ENCODE measurements at regions not wholly inside any gene's neighbourhood (a gene's known extent, or its start where the extent isn't known, plus 50 kb on each side); places are given as distances from the start of the nearest gene placed in this dataset.
A peak's percentile ranks its signal among the peaks of the same experiment; 100 is the strongest.
"Not testable (repeated sequence)": the region's sequence is repeated elsewhere in the genome, so short reads cannot be mapped to it uniquely, and the experiment has no call there.

DNA sequence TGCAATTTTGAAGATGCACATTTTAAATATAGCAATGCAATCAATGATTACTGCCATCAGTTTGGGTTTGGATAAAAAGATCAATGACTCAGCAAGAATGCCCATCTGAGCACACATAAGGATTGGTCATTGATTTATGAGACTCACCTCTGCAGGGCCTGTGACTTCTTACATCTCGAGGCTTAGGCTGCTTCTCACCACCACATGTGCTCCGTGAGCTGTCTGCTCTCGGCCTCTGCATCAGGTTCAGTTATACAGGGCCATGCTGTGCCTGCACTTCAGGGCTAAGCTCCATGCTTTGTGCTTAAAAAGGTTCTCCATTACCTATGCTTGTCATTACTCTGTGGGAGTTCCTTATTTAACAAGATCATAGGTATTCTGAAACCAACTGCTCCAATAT, 887.5 kb downstream of the DIPK2A start:
- DNase-seq, result no peak

DNA sequence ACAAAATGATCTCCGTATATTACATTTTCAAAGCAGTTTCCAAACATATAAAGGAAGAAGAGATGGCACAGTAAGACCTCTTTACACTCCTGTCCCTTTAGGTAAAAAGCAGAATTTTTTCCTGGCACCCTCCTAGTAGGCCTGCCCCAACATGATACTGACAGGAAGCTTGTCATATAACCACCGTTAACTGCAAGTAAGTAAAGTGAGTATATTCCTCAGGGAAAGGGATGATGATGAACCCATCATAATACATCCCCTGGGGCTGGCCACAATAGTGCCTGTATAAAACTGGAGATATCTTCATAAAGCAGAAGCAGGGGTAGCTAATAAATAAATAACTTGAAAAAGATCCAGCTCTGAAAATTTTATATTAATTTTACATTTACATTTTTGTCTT, 893.0 kb downstream of the DIPK2A start:
- DNase-seq, result no peak

DNA sequence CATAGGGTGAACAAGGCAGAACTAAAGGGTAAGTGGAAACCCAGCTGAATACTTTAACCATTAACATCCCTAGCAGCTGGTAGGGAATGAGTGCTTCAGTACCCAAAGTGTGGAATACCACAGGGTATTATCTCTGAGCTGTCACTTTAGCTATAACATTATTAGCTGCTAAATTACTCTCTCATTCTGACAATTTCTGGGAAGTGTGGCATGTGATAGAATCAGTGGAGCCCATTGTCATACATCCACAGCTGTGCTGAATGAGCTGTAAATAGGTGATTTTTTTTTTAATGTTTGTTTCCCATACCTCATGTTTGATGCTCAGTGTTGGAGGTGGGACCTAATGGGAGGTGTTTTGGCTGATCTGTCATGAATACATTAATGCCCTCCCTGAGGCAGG, 894.3 kb downstream of the DIPK2A start:
- DNase-seq, result no peak

DNA sequence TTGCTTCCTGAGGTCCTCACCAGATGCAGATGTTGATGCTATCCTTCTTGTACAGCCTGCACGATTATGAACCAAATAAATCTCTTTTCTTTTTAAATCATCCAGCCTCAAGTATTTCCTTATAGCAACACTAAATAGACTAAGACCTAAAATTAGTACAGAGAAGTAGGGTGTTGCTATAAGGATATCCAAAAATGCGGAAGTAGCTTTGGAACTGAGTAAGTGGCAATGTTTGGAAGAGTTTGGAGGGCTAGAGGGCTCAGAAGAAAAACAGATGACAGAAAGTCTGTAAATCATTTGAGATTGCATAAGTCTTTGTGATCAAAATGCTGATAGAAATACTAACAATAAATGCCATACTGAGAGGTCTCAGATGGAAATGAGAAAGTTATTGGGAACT, 894.9 kb downstream of the DIPK2A start:
- peak; percentile 53 for DNase-seq

DNA sequence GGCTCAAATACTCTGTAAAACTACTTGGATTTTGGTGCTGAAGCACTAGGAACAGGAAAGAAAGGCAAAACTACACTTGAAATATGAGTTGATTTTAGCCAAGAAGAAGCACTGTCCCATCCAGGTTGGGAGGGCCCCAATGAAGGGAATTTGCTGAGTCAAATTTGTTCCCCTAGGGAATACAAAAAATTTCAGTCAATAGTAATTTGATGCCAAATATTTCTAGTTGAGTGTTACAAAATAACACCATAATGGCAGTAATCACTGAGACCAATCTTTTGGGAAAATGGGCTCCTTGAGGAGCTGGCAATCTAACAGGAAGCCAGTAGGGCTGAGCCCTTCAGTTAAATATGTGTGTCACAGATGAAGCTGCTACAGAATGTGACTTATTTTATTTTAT, 896.9 kb downstream of the DIPK2A start:
- no peak for DNase-seq

DNA sequence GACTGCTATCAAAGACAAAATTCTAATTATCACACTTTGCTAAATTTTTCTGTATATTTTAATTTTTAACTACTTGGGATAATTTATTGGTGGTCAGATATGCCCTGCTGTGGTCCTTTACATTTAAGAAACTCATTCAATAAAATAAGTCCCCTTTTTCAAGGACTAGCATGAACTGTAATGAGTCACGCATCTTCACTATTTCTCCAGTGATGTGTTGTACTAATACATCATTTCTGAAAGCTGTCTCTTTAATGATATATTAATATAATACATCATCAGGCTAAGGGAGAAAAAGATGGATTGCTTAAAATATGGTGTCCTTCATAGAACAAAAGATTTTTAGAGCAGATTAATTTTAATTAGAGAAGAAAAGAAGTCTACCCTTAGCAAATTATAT, 901.4 kb downstream of the DIPK2A start:
- DNase-seq, result no peak

DNA sequence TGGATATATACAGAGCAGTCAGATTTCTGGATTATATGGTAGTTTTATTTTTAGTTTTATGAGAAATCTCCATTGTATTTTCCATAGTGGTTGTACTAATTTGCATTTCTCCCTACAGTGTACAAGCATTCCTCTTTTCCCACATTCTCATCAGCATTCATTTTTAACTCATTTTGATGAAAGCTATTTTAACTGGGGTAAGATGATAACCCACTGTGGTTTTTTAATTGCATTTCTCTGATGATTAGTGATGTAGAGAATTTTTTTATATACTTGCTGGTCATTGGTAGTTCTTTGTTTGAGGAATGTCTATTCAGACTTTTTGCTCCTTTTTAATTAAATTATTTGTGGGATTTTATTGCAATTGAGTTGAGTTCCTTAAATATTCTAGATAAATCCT, 903.6 kb downstream of the DIPK2A start:
- no peak for DNase-seq

DNA sequence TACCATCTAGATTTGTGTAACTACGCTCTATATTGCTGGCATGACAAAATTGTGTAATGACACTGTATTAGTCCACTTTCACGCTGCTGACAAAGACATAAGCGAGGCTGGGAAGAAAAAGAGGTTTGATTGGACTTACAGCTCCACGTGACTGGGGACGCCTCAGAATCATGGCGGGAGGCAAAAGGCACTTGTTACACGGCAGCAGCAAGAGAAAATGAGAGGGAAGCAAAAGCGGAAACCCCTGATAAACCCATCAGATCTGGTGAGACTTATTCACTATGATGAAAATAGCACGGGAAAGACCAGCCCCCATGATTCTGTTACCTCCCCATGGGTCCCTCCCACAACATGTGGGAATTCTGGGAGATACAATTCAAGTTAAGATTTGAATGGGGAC, 905.7 kb downstream of the DIPK2A start:
- DNase-seq, result no peak

DNA sequence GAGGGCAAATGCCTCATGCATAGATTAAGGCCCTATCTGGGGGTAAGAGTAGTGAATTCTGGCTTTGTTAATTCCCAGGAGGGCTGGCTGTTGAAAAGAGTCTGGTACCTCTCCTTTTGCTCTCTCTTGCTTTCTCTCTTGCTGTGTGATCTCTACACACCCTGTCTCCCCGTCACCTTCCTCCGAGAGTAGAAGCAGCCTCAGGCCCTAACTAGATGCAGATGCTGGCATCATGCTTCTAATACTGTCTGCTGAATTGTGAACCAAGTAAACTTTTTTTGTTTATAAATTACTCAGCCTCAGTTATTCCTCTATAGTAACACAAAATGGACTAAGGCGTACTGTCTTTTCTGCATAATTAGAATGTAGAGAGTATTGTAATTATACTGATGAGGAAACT, 908.1 kb downstream of the DIPK2A start:
- DNase-seq, result no peak

DNA sequence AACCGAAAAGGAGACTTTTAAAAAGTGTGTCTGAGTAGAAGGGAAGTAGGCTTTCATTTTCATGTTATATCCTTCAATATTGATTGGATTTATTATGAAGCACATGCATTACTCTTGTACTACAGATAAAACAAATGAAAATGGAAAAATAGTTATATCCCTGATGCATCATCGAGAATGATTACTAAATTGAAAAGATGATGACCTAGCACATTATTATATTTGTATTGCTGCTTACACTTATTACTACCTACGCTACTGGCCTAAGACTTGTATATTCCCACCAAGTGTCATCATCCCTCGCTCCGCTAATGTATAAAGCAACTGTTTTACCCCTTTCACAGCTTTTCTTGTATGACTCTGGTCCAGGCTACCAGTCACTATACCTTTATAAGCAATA, 922.4 kb downstream of the DIPK2A start:
- no peak for DNase-seq

DNA sequence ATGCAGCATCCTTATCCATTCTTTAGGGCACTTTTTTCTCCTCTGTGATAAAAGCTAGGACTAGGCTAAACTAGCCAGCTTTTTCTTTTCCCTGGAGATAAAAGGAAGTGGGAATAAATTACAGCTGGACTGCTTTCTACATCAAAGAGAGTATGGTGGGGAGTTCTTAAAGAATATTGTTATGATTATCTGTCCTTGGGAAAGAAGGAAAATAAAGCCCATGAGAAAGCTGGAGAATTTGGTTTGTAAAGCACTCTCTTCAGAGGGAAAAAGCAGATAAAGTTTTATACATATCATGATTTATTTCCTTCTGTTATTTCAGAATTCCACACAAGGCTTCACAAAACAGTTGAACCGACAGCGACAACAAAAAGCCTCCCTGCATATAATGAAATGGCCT, 923.0 kb downstream of the DIPK2A start:
- no peak for DNase-seq

DNA sequence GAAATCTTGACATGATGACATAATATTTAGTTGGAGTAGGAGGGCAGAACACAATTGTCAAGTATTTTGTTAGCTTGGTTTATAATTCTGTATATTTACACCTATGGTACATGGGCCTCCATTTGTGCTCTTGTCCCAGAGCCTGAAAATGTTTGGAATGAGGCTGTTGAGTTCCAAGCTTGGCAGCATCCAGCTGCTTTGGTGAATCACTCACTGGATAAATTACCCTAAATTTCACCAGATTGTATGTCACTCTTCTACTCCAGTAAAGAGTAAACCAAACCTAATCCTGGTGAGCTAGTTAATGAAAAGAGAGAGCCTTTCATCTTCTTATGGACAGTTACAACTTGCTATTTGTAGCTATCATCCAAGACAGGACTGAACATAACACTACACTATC, 928.7 kb downstream of the DIPK2A start:
- no peak for DNase-seq

DNA sequence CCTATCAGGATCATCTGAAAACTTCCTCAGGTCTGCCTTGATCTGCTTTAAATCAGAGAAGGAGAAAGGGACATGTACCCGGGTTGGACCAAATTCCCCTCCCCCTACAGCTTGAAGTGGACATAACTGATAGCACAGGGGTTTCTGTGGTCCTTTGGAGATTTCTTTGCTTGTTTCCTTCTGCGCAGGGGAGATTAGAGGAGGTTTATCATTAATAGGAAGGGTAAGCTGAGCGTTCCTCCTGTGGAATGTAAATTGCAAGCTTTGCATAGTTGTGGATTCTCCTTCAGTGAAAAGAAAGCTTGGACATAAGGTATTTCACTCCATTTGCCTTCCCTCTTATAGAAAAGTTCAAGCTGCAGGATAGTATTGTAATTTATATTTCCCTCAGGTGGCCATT, 936.0 kb downstream of the DIPK2A start:
- not testable (repeated sequence) for DNase-seq

DNA sequence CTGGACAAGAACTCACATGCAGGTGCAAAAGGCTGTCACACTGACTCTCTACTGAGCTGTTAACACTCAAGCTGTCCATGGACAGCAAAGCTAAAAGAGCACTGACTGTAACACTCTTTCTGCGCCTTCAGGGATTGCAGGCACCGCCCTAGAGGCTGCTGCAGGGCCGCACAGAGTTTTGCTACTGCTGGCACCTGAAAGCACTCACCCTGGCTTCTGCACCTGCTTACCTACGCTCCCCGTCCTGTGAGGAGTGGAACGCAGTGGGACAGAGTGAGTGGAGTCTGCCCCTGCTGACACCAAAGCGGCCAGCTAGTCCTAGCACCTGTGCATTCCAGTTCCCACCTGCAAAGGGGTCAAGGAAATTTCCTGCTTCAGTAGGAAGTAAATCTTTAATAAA, 941.3 kb downstream of the DIPK2A start:
- DNase-seq, result no peak

DNA sequence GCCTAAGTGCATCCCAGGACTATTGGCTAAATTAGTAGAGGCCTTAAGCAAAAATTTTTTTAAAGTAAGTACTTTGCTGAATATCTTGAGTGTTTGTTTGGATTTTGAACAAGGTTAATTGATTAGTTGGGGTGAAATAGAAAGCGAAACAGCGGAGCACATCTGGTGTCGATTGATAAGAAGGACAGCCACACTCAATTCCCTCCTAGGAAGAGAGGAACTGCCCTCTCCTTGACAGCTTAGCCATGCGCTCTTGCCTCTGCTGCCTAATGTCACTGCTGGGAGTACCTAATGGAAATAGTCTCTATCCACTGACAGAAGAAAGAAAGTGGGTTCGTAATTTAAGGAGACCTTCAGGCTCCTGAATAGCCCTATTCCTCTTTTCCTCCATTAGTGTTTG, 943.6 kb downstream of the DIPK2A start:
- DNase-seq, result no peak

DNA sequence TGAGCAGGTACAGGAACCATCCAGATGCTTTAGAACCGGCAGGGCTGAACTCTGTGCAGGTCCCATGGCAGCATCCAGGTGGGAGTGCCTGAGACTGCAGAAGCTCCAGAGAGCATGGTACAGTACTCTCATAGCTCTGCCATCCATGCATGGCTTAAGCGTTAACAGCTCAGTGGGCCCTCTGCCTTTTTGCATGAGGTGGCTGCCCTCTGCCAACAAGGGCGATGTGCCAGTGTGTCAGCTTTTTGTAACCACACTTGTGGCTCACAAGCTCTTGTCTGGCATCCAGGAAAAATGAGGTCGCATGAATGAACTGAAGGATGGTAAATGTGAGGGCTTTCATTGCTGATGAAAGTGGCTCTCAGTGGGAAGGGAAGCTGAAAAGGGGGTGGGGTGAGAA, 950.1 kb downstream of the DIPK2A start:
- no peak for DNase-seq

DNA sequence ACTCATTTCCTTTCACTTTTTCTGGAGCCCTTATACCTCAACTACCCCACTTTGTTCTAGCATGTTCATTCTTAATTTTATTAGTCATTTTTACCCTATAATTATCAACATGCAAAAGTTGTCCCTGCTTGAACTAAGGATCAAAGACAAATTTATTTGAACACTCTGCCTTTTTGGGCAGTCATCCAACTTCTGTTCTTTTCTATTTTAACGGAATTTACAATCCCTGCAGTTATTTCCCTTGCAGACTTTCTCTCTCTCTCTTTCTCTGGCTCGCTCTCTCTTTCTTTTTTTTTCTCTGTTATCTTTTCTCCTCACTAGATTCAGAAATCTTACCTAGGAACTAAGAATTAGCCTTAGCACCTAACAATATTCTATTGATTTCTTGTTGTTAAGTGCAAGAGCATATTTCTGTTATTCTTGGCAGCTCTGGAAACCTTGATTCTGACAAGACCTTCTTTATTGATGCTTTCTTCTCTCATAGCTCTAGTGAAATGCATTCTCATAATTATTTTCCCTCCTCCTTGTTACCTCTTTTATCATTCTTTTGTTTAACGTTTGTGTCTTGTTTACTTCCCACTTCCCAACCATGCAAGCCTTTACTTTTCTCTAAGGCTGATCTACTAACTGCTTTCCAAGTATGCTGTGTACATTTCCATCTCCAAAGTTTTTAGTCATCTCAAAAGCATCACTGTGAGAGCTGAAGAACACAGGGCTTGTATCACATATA, 951.6 kb downstream of the DIPK2A start:
- no peak for DNase-seq

DNA sequence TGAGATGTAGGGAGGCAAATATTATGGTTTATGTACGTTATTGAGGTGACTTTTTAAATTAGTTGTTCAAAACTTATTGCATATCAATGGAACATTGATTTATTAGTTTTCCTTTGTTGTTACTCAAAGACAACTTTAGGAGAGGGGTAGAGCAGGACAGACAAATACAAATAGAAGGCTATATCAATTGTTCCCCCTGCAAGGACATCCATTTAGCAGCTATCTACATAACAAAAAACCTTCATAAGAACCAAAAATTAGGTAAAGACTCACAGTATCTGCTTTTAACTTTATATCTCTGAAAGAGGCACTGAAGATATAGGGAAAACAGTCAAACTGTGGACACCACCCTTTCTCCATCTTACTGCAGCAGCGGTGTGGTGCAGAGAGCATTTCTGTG, 958.8 kb downstream of the DIPK2A start:
- DNase-seq, result no peak

DNA sequence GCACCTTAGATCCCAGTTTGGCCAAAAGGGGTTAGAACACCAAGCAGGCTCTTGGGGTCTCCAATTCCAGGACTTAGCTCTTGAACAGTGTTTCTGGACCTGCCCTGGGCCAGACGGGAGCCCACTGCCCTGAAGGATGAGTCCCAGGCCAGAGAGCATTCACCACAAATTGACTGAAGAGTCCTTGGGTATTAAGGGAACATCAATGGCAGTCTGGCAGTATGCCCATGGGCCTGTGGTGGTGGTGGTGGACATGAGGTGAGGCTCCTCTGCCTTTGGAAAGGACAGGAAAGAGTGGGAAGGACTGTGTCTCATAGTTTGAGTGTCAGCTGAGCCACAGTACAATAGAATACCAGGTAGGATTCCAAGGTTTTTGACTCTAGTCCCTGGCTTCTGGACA, 960.0 kb downstream of the DIPK2A start:
- no peak for DNase-seq

DNA sequence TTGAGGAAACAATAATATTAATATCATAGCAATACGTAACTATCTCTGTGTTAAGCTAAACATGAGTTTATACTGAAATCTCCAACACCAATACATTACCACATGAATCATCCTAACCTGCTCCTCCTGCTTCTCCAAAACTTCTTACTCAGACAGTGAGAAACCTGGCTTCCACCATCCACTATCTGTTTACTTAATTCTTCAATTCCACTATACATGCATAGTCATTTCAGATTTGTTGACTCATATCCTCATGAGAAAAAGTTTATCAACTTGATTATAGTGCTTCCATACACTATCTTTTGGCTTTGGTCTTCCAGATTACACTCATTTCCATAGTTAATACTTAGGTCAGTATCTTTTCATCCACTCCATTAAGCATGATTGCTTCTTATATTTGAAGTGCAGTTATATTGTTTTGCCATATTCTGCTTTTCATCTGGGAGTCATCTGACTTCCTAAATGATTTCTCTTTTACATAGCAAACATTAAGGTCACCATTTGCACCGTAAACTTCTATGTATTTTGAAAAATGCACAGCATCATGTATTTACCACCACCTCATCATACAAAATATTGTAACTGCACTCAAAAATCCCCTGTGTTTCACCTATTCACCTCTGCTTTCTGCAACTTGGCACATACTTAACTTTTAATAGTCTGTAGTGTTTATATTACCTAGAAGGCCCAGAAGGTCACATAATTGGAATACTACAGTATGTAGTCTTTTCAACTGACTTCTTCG, 970.6 kb downstream of the DIPK2A start:
- DNase-seq, result no peak

DNA sequence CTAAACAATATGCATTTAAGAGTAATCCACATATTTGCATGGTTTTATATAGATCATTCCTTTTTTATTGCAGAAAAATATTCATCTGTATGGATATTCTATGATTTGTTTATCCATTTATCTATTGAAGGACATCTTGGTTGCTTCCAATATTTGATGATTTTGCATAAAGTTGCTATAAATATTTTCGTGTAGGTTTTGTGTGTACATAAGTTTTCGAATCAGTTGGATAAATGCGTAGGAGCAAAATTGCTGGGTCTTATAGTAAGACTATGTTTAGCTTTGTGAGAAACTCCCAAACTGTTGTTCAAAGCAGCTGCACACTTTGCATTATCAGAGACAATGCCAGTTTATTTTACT, 971.2 kb downstream of the DIPK2A start:
- no peak for DNase-seq

DNA sequence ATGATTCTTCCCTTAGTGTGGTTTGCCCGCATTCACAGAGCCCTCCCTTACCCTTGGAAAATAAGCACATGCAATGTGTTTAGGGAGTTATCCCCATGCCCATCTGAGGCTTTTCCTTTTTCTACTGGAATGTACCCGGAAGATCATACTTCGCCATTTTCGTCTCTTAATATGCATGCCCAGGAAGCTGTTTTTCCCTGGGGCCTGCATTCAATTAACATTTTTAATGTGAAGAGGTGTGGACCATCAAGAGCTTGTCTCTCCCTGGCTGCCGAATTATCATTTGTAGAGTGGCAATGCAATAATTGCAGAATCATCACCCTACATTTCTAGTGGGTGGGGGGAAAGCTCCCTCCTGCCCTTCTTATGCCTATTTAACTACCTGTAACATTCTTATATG, 976.3 kb downstream of the DIPK2A start:
- no peak for DNase-seq

DNA sequence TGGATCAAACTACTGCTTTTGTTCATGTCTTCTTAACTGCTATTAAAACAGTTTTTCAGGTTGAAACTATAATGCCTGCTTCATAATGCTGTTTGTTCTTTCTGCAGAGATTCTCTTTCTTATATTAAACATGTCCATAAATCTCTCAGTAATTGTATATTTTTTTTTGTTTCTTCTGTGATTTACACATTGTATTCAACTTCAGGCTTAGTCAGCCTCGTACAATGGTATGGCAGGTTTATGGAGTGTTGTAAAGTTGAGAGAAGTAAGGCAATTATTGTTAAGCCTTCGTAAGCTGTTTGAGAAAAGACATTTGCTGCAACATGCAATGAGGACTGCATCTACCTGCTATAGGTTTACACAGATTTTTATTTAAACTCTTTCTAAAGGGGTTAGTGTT, 977.1 kb downstream of the DIPK2A start:
- no peak for DNase-seq

DNA sequence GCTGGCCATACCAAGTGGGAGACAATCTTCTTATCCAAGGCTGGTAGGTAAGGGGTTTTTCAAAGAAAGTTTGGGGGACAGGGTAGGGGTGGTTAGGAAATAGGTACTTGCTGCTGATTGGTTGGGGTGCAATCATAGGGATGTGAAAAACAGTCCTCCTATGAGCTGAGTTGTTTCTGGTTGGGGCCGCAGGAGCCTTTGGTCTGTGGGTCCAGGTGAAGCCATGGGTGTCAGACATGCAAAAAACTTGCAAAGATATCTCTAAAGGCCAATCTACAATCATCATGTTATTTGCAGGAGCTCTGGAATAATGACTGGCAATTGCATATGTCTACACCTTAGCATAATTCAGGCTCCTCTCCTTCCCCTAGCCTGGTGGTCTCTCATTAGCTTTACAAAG, 982.3 kb downstream of the DIPK2A start:
- no peak for DNase-seq

Measured in hematopoietic multipotent progenitor cell treated with erythropoietin and hydrocortisone succinate and interleukin-3 and kit ligand, for 4 days (in vitro differentiated cells).